Mucosa of rectum (tissue), 2 donors: ENCODE measurements at regions not wholly inside any gene's neighbourhood (a gene's known extent, or its start where the extent isn't known, plus 50 kb on each side); places are given as distances from the start of the nearest gene placed in this dataset.

Experiments
- H3K27ac ChIP-seq, 2 donors: one replicate each; pipeline ENCODE4 v1.7.0; 2013; ENCODE audit warnings: inconsistent platforms in 2 of 2, low read depth in 2 of 2, low read length in 2 of 2
- H3K27me3 ChIP-seq, 2 donors: one replicate each; pipeline ENCODE4 v1.7.0; 2013; ENCODE audit warnings: low read length in 2 of 2; ENCODE audit not compliant: control insufficient read depth in 2 of 2, insufficient read depth in 2 of 2
- H3K36me3 ChIP-seq, 2 donors: one replicate each; pipeline ENCODE4 v1.7.0; 2013; ENCODE audit warnings: low read length in 2 of 2; ENCODE audit not compliant: control insufficient read depth in 2 of 2, insufficient read depth in 2 of 2
- H3K4me1 ChIP-seq, 2 donors: one replicate each; pipeline ENCODE4 v1.7.0; 2013; ENCODE audit warnings: low read length in 2 of 2, mild to moderate bottlenecking in 1 of 2; ENCODE audit not compliant: control insufficient read depth in 2 of 2, insufficient read depth in 2 of 2
- H3K4me3 ChIP-seq, 2 donors: one replicate each; pipeline ENCODE4 v1.7.0; 2013; ENCODE audit warnings: low read length in 2 of 2
- H3K9ac ChIP-seq, 2 donors: one replicate each; pipeline ENCODE4 v1.7.0; 2013; ENCODE audit warnings: low read length in 2 of 2, low read depth in 1 of 2, mild to moderate bottlenecking in 1 of 2
- H3K9me3 ChIP-seq, 2 donors: one replicate each; pipeline ENCODE4 v1.7.0; 2013; ENCODE audit warnings: low read length in 2 of 2; ENCODE audit not compliant: control insufficient read depth in 2 of 2
- donor health status: healthy.
- donor health status: Normal muscosa, but diverticular disease.

GRCh38 chr2:129791712-129792111 lies 187.8 kb upstream of the RAB6C start:
- Histone ChIP-seq H3K27me3 (no peaks in the 10 kb centered on the region), H3K9me3 (no peaks in the 10 kb centered on the region), H3K36me3 (no peaks in the 10 kb centered on the region), H3K4me1 (no peaks in the 10 kb centered on the region), H3K27ac (no peak overlapping the region), H3K9ac (no peak overlapping the region), H3K4me3 (no peak overlapping the region)

- H3K27ac ChIP-seq: no peak overlapping the region
Measured at GRCh38 chr2:129793431-129793902, 186.0 kb upstream of the RAB6C start.

GRCh38 chr2:129794116-129794515 lies 185.3 kb upstream of the RAB6C start:
- Histone ChIP-seq H3K27ac (no peak overlapping the region), H3K4me1 (no peaks in the 10 kb centered on the region), H3K36me3 (no peaks in the 10 kb centered on the region), H3K9me3 (no peaks in the 10 kb centered on the region), H3K9ac (no peak overlapping the region), H3K4me3 (no peak overlapping the region), H3K27me3 (no peaks in the 10 kb centered on the region)

More at GRCh38 chr2:129793431-129793902, 186.0 kb upstream of the RAB6C start:
- H3K27me3 ChIP-seq: no peaks in the 10 kb centered on the region
- no peaks in the 10 kb centered on the region for H3K4me1 ChIP-seq
- H3K9me3 ChIP-seq: no peaks in the 10 kb centered on the region
- no peak overlapping the region for H3K9ac ChIP-seq
- no peak overlapping the region for H3K4me3 ChIP-seq
- no peaks in the 10 kb centered on the region for H3K36me3 ChIP-seq

- Histone ChIP-seq H3K4me3 (no peak overlapping the region), H3K27ac (no peak overlapping the region), H3K9ac (no peak overlapping the region), H3K4me1 (no peaks in the 10 kb centered on the region), H3K27me3 (no peaks in the 10 kb centered on the region), H3K36me3 (no peaks in the 10 kb centered on the region), H3K9me3 (no peaks in the 10 kb centered on the region)
Measured at GRCh38 chr2:129794540-129794939, 184.9 kb upstream of the RAB6C start.

GRCh38 chr2:129796225-129796624 lies 183.2 kb upstream of the RAB6C start:
- no peaks in the 10 kb centered on the region for H3K36me3 ChIP-seq
- H3K9me3 ChIP-seq: no peaks in the 10 kb centered on the region
- no peak overlapping the region for H3K9ac ChIP-seq
- no peak overlapping the region for H3K27ac ChIP-seq
- H3K4me3 ChIP-seq: no peak overlapping the region
- peaks cover 0 to 2% of the 10 kb centered on the region in 2 donors for H3K27me3 ChIP-seq
- no peaks in the 10 kb centered on the region for H3K4me1 ChIP-seq

- Histone ChIP-seq H3K9ac (no peak overlapping the region), H3K27ac (no peak overlapping the region), H3K36me3 (no peaks in the 10 kb centered on the region), H3K9me3 (no peaks in the 10 kb centered on the region), H3K27me3 (peaks cover 0 to 2% of the 10 kb centered on the region in 2 donors), H3K4me1 (no peaks in the 10 kb centered on the region), H3K4me3 (no peak overlapping the region)
Measured at GRCh38 chr2:129796801-129797488, 182.5 kb upstream of the RAB6C start.

- H3K9me3 ChIP-seq: no peaks in the 10 kb centered on the region
- H3K4me1 ChIP-seq: no peaks in the 10 kb centered on the region
- no peak overlapping the region for H3K4me3 ChIP-seq
- peaks cover 0 to 2% of the 10 kb centered on the region in 2 donors for H3K27me3 ChIP-seq
- no peak overlapping the region for H3K9ac ChIP-seq
- no peaks in the 10 kb centered on the region for H3K36me3 ChIP-seq
- no peak overlapping the region for H3K27ac ChIP-seq
Measured at GRCh38 chr2:129797489-129798300, 181.8 kb upstream of the RAB6C start.

- Histone ChIP-seq H3K4me1 (no peaks in the 10 kb centered on the region), H3K9me3 (no peaks in the 10 kb centered on the region), H3K4me3 (no peak overlapping the region), H3K9ac (no peak overlapping the region), H3K27me3 (peaks cover 0 to 2% of the 10 kb centered on the region in 2 donors), H3K27ac (no peak overlapping the region), H3K36me3 (no peaks in the 10 kb centered on the region)
Measured at GRCh38 chr2:129798301-129798581, 181.2 kb upstream of the RAB6C start.

GRCh38 chr2:129798626-129799025 lies 180.8 kb upstream of the RAB6C start:
- no peaks in the 10 kb centered on the region for H3K36me3 ChIP-seq
- no peaks in the 10 kb centered on the region for H3K4me1 ChIP-seq
- H3K9me3 ChIP-seq: no peaks in the 10 kb centered on the region
- H3K27me3 ChIP-seq: peaks cover 0 to 2% of the 10 kb centered on the region in 2 donors
- H3K27ac ChIP-seq: no peak overlapping the region
- H3K4me3 ChIP-seq: no peak overlapping the region
- no peak overlapping the region for H3K9ac ChIP-seq

GRCh38 chr2:129799036-129799958 lies 180.2 kb upstream of the RAB6C start:
- Histone ChIP-seq H3K4me1 (no peaks in the 10 kb centered on the region), H3K4me3 (no peak overlapping the region), H3K9me3 (no peaks in the 10 kb centered on the region), H3K36me3 (no peaks in the 10 kb centered on the region), H3K9ac (no peak overlapping the region), H3K27me3 (peaks cover 0 to 2% of the 10 kb centered on the region in 2 donors), H3K27ac (no peak overlapping the region)
